BLaER1 treated with 17β-estradiol and CSF1 and Interleukin-3, amounts not matched to agents 10 nM and 100 nM (cell line): ENCODE measurements at regions not wholly inside any gene's neighbourhood (a gene's known extent, or its start where the extent isn't known, plus 50 kb on each side); places are given as distances from the start of the nearest gene placed in this dataset.
"Not testable (repeated sequence)": the region's sequence is repeated elsewhere in the genome, so short reads cannot be mapped to it uniquely, and the experiment has no call there.

Experiments
- H3K27ac ChIP-seq, 11 experiments: shearing (Covaris generic); formaldehyde crosslinking; 2 replicates each; pipeline ENCODE4 v1.8.1; 2022
- H3K27me3 ChIP-seq, 11 experiments: shearing (Covaris generic); formaldehyde crosslinking; 2 replicates each; pipeline ENCODE4 v1.8.1; 2022
- H3K36me3 ChIP-seq, 11 experiments: shearing (Covaris generic); formaldehyde crosslinking; 2 replicates each; pipeline ENCODE4 v1.8.1; 2022
- H3K4me1 ChIP-seq, 10 experiments: shearing (Covaris generic); formaldehyde crosslinking; 2 replicates each; pipeline ENCODE4 v1.8.1; 2022
- H3K4me2 ChIP-seq, 11 experiments: shearing (Covaris generic); formaldehyde crosslinking; 2 replicates each; pipeline ENCODE4 v1.8.1; 2022
- H3K4me3 ChIP-seq, 10 experiments: shearing (Covaris generic); formaldehyde crosslinking; 2 replicates each; pipeline ENCODE4 v1.8.1; 2022
- H3K9ac ChIP-seq, 11 experiments: shearing (Covaris generic); formaldehyde crosslinking; 2 replicates each; pipeline ENCODE4 v1.8.1; 2022
- H3K9me3 ChIP-seq, 11 experiments: shearing (Covaris generic); formaldehyde crosslinking; replicated peaks in 1 of 11; 2 replicates each; pipeline ENCODE4 v1.8.1; 2022
- H4K20me1 ChIP-seq, 11 experiments: shearing (Covaris generic); formaldehyde crosslinking; 2 replicates each; pipeline ENCODE4 v1.8.1; 2022
- Cebpa-rat ChIP-seq, 11 experiments: shearing (Covaris generic); IDR thresholded peaks; 2 replicates each; pipeline ENCODE4 v1.8.1; 2022

DNA sequence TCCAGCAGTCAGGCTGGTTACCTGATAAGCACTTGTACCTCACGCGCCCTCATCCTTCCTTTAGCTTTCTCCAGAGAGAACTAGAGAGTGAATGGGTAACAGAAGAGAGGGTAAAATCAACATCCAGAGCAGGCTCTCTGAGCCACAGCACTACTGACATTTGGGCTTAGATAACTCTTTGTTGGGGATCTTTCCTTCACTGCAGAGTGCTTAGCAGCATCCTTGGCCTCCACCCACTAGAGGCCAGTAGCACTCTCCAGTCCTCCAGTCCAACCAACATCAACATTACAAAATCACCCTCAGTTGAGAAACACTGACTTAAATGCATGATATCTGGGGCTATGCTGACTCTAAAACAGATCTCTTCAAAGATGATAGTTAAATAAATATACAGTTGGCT is 220.7 kb downstream of the TACR3 start:
- Histone ChIP-seq H3K4me3 (no peak overlapping the region), H4K20me1 (no peaks in the 10 kb centered on the region), H3K4me1 (no peaks in the 10 kb centered on the region), H3K4me2 (no peak overlapping the region), H3K27me3 (no peaks in the 10 kb centered on the region), H3K27ac (no peak overlapping the region), H3K9me3 (peaks cover 0 to 5% (median 0%) of the 10 kb centered on the region in 11 experiments; a peak in 1 of 22 replicates), H3K9ac (no peak overlapping the region), H3K36me3 (no peaks in the 10 kb centered on the region)
- TF ChIP-seq Cebpa-rat (IDR thresholded peaks at IDR 0.05), result no peak

DNA sequence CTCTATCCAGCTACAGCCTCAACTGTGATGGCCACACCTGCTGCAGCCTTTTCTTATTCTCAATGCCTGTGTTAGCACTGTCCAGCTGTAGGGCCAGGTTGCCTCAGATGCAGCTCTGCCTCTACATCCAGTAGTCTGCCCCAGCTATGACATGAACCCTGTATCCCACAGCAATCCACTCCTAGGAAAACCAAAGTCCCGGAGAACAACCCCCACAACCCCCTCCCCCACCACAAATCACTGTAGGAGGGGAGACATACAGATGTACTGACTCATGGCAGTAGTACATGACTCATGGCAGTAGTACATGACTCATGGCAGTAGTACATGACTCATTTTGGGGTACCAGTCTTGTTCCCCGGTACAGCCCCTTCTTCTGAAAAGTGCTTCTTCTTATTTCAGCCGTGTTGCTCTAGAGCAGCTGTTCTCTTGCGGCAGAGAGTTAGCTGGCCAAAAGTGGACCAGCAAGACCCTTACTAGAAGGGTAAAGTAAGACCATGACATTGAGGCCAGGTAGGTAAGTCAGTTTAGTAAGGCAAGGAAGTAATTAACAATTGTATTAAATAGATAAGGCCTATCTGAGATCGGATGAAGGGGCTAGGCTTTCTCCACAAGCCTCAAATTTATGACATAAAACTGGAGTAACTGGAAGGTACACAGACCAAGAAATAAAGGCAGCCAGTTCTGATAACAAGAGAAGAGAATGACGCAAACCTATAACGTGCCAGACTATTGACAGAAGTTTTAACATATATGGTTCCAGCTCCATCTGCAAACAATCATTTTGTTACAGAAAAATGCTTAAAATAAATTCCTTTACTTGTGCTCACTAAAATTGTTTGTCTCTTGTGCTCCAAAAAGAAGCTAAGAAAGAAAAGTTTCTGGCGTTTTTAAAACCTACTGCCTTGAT is 221.4 kb downstream of the TACR3 start:
- Histone ChIP-seq H3K9ac (no peak overlapping the region), H3K27me3 (no peaks in the 10 kb centered on the region), H3K4me1 (no peaks in the 10 kb centered on the region), H3K36me3 (no peaks in the 10 kb centered on the region), H3K9me3 (peaks cover 0 to 5% (median 0%) of the 10 kb centered on the region in 11 experiments; a peak in 1 of 22 replicates), H3K4me3 (no peak overlapping the region), H3K4me2 (no peak overlapping the region), H3K27ac (no peak overlapping the region), H4K20me1 (no peaks in the 10 kb centered on the region)
- TF ChIP-seq Cebpa-rat (IDR thresholded peaks at IDR 0.05), result no peak

DNA sequence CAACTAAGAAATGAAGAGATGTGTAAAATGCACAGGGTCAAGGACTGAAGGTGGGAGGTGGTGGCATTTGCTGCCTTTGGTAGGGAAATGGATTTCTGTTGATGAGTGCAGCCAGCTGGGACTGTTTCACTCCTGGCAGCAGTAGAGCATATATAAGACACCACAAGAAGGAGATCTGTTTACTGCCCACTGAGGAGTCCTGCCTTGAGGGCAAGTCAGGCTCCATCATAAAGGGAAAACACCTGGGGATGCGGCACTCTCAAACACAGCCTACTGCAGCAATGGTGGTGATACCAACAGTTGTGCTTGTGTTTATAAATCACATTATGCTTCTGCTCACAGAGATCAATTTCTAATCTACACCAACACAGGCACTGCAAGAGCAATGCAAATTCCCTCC is 222.1 kb downstream of the TACR3 start:
- H3K27ac ChIP-seq, result no peak overlapping the region
- TF ChIP-seq Cebpa-rat (IDR thresholded peaks at IDR 0.05), result no peak
- H3K4me2 ChIP-seq, result no peak overlapping the region
- H3K36me3 ChIP-seq, result no peaks in the 10 kb centered on the region
- no peak overlapping the region for H3K9ac ChIP-seq
- no peak overlapping the region for H3K4me3 ChIP-seq
- H3K27me3 ChIP-seq, result no peaks in the 10 kb centered on the region
- H3K9me3 ChIP-seq, result peaks cover 0 to 5% (median 0%) of the 10 kb centered on the region in 11 experiments; a peak in 1 of 22 replicates
- no peaks in the 10 kb centered on the region for H3K4me1 ChIP-seq
- H4K20me1 ChIP-seq, result no peaks in the 10 kb centered on the region

DNA sequence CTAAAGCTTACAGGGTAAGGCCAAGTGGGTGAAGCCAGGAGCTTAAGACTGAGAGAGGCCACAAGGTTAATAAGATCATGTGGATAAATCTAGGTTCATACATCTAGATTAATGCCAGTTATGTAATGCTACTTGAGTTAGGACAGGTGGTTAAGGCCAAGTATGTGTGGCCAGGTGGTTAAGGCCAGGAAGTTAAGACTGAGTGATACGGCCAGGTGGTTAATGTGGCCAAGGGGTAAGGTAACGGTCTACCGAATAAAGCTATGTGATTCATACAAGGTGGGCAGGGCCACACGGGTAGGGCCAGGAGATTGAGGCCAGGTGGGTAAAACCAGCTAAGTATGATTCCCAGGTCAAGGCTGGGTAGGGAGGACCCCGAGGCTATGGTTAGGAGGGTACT is 223.0 kb downstream of the TACR3 start:
- Histone ChIP-seq H3K27me3 (no peaks in the 10 kb centered on the region), H3K4me2 (no peak overlapping the region), H3K9ac (no peak overlapping the region), H3K4me1 (no peaks in the 10 kb centered on the region), H3K36me3 (no peaks in the 10 kb centered on the region), H4K20me1 (no peaks in the 10 kb centered on the region), H3K27ac (no peak overlapping the region), H3K4me3 (no peak overlapping the region), H3K9me3 (peaks cover 0 to 5% (median 0%) of the 10 kb centered on the region in 11 experiments; a peak in 1 of 22 replicates)
- TF ChIP-seq Cebpa-rat (IDR thresholded peaks at IDR 0.05), result no peak

DNA sequence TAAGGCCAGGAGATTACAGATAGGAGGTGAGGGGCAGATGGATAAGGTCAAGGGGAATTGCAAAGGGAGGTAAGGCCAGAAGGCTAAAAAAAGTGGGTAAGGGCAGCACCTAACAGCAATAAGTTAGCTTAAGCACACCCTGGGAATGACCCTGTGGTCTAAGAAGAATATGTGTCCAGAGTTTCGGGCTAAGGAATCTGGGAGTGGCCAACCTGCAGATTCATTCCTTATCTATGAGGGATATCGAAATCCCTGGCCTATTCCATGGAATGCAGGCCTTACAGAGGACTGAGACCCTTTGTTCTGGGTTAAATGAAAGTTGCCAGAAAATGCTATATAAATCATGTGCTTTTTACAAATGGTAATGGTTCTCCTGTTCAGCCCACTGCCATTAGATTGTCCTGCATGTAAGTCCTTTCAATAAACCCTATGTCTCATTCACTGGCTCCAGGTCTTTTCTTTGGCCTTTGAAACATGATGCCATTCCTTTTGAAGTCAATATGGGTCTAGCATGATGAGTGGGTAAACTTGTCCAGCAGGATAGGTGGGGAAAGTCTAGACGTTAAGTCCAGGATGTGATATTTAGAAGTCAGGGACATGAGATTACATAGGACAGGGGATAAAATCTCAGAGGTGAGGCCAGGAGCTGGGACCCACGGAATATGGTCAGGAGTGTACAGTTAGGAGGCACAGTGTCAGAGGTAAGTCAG is 226.2 kb downstream of the TACR3 start:
- no peaks in the 10 kb centered on the region for H3K9me3 ChIP-seq
- H3K9ac ChIP-seq, result no peak overlapping the region
- H3K4me1 ChIP-seq, result no peaks in the 10 kb centered on the region
- no peak overlapping the region for H3K4me3 ChIP-seq
- no peaks in the 10 kb centered on the region for H3K36me3 ChIP-seq
- no peak overlapping the region for H3K4me2 ChIP-seq
- no peaks in the 10 kb centered on the region for H3K27me3 ChIP-seq
- H3K27ac ChIP-seq, result no peak overlapping the region
- H4K20me1 ChIP-seq, result no peaks in the 10 kb centered on the region
- TF ChIP-seq Cebpa-rat (IDR thresholded peaks at IDR 0.05), result no peak

DNA sequence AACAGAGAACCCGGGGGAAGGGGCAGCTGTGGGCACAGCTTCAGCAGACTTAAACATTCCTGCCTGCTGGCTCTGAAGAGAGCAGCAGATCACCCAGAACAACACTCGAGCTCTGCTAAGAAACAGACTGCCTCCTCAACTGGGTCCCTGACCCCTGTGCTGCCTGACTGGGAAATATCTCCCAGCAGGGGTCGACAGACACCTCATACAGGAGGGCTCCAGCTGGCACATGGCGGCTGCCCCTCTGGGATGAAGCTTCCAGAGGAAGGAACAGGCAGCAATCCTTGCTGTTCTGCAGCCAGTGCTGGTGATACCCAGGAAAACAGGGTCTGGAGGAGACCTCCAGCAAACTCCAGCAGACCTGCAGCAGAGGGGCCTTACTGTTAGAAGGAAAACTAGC is 234.5 kb downstream of the TACR3 start:
- H3K4me1 ChIP-seq, H3K9ac ChIP-seq, H3K4me2 ChIP-seq, H3K27ac ChIP-seq, H3K9me3 ChIP-seq, H3K27me3 ChIP-seq, H4K20me1 ChIP-seq, H3K36me3 ChIP-seq, H3K4me3 ChIP-seq: not testable (repeated sequence)

DNA sequence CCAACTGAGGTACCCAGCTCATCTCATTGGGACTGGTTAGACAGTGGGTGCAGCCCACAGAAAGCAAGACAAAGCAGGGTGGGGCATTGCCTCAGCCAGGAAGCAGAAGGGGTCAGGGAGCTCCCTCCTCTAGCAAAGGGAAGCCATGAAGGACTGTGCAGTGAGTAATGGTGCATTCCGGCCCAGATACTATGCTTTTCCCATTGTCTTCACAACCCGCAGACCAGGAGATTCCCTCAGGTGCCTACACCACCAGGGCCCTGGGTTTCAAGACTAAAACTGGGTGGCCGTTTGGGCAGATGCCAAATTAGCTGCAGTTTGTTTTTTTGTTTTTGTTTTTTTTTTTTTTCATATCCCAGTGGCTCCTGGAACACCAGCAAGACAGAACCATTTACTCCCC is 235.3 kb downstream of the TACR3 start:
- no peaks in the 10 kb centered on the region for H3K27me3 ChIP-seq
- H3K4me2 ChIP-seq, result no peak overlapping the region
- H3K36me3 ChIP-seq, result no peaks in the 10 kb centered on the region
- no peaks in the 10 kb centered on the region for H3K4me1 ChIP-seq
- H4K20me1 ChIP-seq, result no peaks in the 10 kb centered on the region
- no peak overlapping the region for H3K27ac ChIP-seq
- no peak overlapping the region for H3K4me3 ChIP-seq
- H3K9ac ChIP-seq, result no peak overlapping the region
- no peaks in the 10 kb centered on the region for H3K9me3 ChIP-seq
- TF ChIP-seq Cebpa-rat (IDR thresholded peaks at IDR 0.05), result no peak

DNA sequence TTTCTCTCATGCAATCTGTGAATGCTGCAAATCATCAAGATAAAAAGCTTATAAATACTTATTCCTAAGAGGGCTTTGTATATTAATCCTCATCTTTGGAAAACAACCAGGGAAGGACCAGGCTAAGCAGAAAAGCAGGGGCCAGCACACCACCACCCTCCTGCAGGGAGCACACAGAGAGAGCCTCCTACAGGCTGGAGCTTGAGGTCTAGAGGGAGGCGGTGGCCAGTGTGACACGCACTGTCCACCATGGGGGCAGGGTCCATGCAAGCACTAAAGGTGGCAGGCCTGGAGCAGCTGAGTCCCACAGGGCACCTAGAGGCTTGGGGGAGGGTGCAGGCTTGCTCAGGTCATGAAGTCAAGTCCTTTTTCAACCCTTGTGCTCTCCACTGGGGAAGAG is 236.9 kb downstream of the TACR3 start:
- no peak overlapping the region for H3K9ac ChIP-seq
- H3K9me3 ChIP-seq, result no peaks in the 10 kb centered on the region
- H3K27me3 ChIP-seq, result no peaks in the 10 kb centered on the region
- no peak overlapping the region for H3K4me2 ChIP-seq
- no peak overlapping the region for H3K4me3 ChIP-seq
- H3K36me3 ChIP-seq, result no peaks in the 10 kb centered on the region
- H3K4me1 ChIP-seq, result no peaks in the 10 kb centered on the region
- TF ChIP-seq Cebpa-rat (IDR thresholded peaks at IDR 0.05), result no peak
- H4K20me1 ChIP-seq, result no peaks in the 10 kb centered on the region
- no peak overlapping the region for H3K27ac ChIP-seq

DNA sequence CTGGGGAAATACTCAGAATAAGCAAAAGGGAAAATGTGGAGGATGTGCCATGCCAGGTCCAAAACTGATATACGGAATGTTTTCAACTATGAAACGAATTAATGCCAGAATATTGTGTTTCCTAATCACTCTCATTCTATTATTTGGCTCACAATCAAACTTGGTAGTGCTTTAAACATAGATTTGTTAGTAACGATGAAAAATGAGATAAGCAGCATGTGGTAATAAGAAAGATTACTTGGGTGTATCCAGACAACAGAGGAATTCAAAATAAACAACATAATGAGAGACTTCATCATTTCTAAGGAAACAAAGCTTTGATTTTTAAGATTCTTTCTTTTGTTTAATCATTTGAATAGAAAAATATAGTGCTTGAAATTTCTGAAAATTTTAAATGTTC is 237.3 kb downstream of the TACR3 start:
- H3K9me3 ChIP-seq, result no peaks in the 10 kb centered on the region
- no peaks in the 10 kb centered on the region for H3K36me3 ChIP-seq
- H3K9ac ChIP-seq, result no peak overlapping the region
- no peak overlapping the region for H3K27ac ChIP-seq
- no peaks in the 10 kb centered on the region for H4K20me1 ChIP-seq
- H3K4me3 ChIP-seq, result no peak overlapping the region
- no peak overlapping the region for H3K4me2 ChIP-seq
- no peak for TF ChIP-seq Cebpa-rat (IDR thresholded peaks at IDR 0.05)
- no peaks in the 10 kb centered on the region for H3K4me1 ChIP-seq
- no peaks in the 10 kb centered on the region for H3K27me3 ChIP-seq

DNA sequence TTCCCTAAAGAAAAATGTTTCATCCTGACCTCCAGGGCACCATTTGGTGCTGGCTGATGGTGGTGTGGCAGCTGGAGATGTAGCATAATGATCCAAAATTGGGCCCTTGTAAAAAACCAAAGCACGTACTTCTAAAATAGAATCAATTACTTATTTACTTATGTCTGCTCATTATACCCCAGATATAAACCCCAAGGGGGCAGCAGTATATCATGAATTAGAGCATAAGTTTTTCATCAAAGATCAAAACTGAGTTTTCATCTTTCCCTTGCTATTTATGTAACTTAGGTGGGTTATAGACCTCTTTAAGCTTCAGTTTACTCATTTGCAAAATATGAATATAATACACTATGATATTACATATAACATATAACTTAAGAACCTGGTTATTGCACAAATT is 241.1 kb downstream of the TACR3 start:
- Histone ChIP-seq H3K27me3 (no peaks in the 10 kb centered on the region), H3K4me2 (no peak overlapping the region), H3K9ac (no peak overlapping the region), H3K27ac (no peak overlapping the region), H3K4me1 (no peaks in the 10 kb centered on the region), H4K20me1 (no peaks in the 10 kb centered on the region), H3K36me3 (no peaks in the 10 kb centered on the region), H3K4me3 (no peak overlapping the region), H3K9me3 (no peaks in the 10 kb centered on the region)
- TF ChIP-seq Cebpa-rat (IDR thresholded peaks at IDR 0.05), result no peak
